ENCODE measurements at regions not wholly inside any gene's neighbourhood (a gene's known extent, or its start where the extent isn't known, plus 50 kb on each side); places are given as distances from the start of the nearest gene placed in this dataset.
A peak's percentile ranks its signal among the peaks of the same experiment; 100 is the strongest.

GRCh38 chr4:136414981-136415380 lies 1117.3 kb downstream of the PCDH18 start:
- no peak for DNase-seq (ENCODE audit: low read depth in 2 of 2)
- H3K4me3 ChIP-seq (replicated peaks in 1 of 2; ENCODE audit: low read depth in 2 of 2, low read length in 2 of 2), result no peak overlapping the region
- no peak for TF ChIP-seq CTCF (IDR thresholded peaks at IDR 0.05; ENCODE audit: low read depth, low read length)

- peak; percentile 14 to 85 for DNase-seq (ENCODE audit: low read depth in 2 of 2)
- no peak overlapping the region for H3K4me3 ChIP-seq (replicated peaks in 1 of 2; ENCODE audit: low read depth in 2 of 2, low read length in 2 of 2)
- TF ChIP-seq CTCF (IDR thresholded peaks at IDR 0.05; ENCODE audit: low read depth, low read length), result no peak
Observed at GRCh38 chr4:136412708-136413107, 1119.6 kb downstream of the PCDH18 start.

- TF ChIP-seq CTCF (IDR thresholded peaks at IDR 0.05; ENCODE audit: low read depth, low read length), result no peak
- no peak overlapping the region for H3K4me3 ChIP-seq (replicated peaks in 1 of 2; ENCODE audit: low read depth in 2 of 2, low read length in 2 of 2)
- no peak for DNase-seq (ENCODE audit: low read depth in 2 of 2)
Observed at GRCh38 chr4:136400829-136401228, 1131.5 kb downstream of the PCDH18 start.

GRCh38 chr4:136395212-136395722 lies 1137.0 kb downstream of the PCDH18 start:
- no peak for DNase-seq (ENCODE audit: low read depth in 2 of 2)
- TF ChIP-seq CTCF (IDR thresholded peaks at IDR 0.05; ENCODE audit: low read depth, low read length), result no peak
- no peak overlapping the region for H3K4me3 ChIP-seq (replicated peaks in 1 of 2; ENCODE audit: low read depth in 2 of 2, low read length in 2 of 2)

- no peak overlapping the region for H3K4me3 ChIP-seq (replicated peaks in 1 of 2; ENCODE audit: low read depth in 2 of 2, low read length in 2 of 2)
- peak in 1 of 2 donors; percentile 86 for DNase-seq (ENCODE audit: low read depth in 2 of 2)
- TF ChIP-seq CTCF (IDR thresholded peaks at IDR 0.05; ENCODE audit: low read depth, low read length), result no peak
Observed at GRCh38 chr4:136392576-136392975, 1139.7 kb downstream of the PCDH18 start.

GRCh38 chr4:136390824-136391223 lies 1141.5 kb downstream of the PCDH18 start:
- H3K4me3 ChIP-seq (replicated peaks in 1 of 2; ENCODE audit: low read depth in 2 of 2, low read length in 2 of 2), result no peak overlapping the region
- peak in 1 of 2 donors; percentile 27 for DNase-seq (ENCODE audit: low read depth in 2 of 2)
- TF ChIP-seq CTCF (IDR thresholded peaks at IDR 0.05; ENCODE audit: low read depth, low read length), result no peak

- TF ChIP-seq CTCF (IDR thresholded peaks at IDR 0.05; ENCODE audit: low read depth, low read length), result no peak
- peak in 1 of 2 donors; percentile 20 for DNase-seq (ENCODE audit: low read depth in 2 of 2)
- no peak overlapping the region for H3K4me3 ChIP-seq (replicated peaks in 1 of 2; ENCODE audit: low read depth in 2 of 2, low read length in 2 of 2)
Observed at GRCh38 chr4:136383082-136383481, 1149.2 kb downstream of the PCDH18 start.

Data from cardiac fibroblast (primary cell).